ENCODE measurements at regions not wholly inside any gene's neighbourhood (a gene's known extent, or its start where the extent isn't known, plus 50 kb on each side); places are given as distances from the start of the nearest gene placed in this dataset.
A peak's percentile ranks its signal among the peaks of the same experiment; 100 is the strongest.

DNA sequence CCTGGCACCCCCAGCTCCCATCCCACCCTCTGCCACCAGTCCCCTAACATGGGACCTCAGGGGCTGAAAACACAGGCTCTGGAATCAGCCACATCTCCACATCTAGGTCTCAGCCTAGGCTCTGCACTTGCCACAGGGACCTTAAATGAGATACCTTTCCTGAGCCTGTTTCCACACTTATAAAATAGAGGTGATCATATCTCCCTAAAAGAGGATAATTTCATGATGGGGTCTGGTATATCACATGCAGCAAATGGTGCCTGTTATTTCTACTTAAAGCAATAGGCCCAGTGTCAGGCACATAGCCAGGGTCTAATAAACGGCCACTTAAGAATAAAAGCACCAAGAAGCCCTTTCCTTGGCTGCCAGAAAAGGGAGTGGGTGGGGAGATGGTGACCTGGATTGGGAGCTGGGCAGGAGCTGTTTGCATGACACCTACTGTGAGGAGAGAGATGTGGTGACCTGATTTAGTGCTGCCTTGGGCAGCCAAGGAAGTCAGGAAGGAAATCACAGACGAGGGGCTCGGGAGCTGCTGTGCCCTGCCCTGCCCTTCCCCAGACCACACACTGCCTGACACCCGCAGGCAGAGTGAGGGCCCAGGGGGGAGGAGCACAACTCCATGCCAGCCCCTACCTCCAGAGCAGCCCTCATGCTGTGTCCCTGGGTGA lies 71.2 kb downstream of the IRF2BPL start:
- TF ChIP-seq, protein P1, sequence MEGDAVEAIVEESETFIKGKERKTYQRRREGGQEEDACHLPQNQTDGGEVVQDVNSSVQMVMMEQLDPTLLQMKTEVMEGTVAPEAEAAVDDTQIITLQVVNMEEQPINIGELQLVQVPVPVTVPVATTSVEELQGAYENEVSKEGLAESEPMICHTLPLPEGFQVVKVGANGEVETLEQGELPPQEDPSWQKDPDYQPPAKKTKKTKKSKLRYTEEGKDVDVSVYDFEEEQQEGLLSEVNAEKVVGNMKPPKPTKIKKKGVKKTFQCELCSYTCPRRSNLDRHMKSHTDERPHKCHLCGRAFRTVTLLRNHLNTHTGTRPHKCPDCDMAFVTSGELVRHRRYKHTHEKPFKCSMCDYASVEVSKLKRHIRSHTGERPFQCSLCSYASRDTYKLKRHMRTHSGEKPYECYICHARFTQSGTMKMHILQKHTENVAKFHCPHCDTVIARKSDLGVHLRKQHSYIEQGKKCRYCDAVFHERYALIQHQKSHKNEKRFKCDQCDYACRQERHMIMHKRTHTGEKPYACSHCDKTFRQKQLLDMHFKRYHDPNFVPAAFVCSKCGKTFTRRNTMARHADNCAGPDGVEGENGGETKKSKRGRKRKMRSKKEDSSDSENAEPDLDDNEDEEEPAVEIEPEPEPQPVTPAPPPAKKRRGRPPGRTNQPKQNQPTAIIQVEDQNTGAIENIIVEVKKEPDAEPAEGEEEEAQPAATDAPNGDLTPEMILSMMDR (IDR thresholded peaks at IDR 0.05) = no peak
- no peak for TF ChIP-seq POLR2A (IDR thresholded peaks at IDR 0.05)
- no peaks in the 10 kb centered on the region for H3K27me3 ChIP-seq
- H3K4me1 ChIP-seq = peaks cover 12 to 88% (median 59%) of the 10 kb centered on the region in 12 donors
- ATAC-seq (no peak), DNase-seq (no peak)
- H3K27ac ChIP-seq = peak overlapping the region; percentile 88 to 99 (median 95)
- no peaks in the 10 kb centered on the region for H3K9me3 ChIP-seq
- intact Hi-C loops (cut with DNase I) = loop anchor here (2.0 to 5.0 kb wide), 7 partner anchors 39 to 95 kb away; partner anchors contain the start of gene IRF2BPL (in 5 of the 10)
- WGBS, 4 donors = 23 to 34% (median 30%) methylated on average over 4 of the region's 4 CpGs
- peak overlapping the region in 1 of 12 donors; percentile 55 for H3K4me3 ChIP-seq
- no peaks in the 10 kb centered on the region for H3K36me3 ChIP-seq

DNA sequence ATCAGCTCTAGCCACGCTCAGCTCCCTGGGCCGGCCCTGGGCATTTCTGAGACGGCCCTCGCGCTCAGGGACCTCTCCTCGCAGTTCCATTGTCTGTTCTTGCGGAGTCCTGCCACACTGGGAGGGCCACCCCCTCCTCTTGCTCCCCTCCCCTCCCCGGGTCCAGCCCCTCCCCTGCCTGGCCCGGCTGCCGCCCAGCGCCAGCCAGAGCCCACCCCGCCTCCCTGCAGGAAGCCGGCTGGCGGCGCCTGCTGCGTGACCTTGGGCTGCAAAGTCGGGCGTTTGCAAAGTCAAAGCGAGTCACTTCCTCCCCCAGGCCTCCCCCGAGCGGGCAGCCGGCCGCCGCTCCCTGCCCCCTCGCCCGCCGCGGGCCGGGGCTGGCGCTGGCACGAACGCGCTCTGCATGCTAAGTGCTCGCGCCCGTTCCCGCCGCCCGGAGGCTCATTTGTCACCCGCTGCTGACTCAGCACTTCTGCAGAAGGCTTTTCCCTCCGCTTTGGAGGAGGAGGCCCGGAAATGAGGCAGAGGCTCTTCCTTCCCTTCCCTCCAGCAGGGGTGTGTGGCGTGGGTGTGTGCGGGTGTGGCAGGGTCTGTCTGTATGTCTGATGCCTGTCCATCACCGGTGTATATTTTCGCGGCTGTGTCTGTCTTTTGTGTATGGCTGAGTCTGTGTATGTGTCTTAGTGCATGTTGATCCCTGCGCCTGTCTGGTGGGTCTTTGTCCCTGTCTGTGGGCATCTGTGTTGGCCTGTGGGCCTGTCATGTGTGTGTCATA lies 72.0 kb downstream of the IRF2BPL start:
- ATAC-seq = peak; percentile 61 to 86 (median 78)
- Histone ChIP-seq H3K4me1 (peaks cover 12 to 82% (median 53%) of the 10 kb centered on the region in 12 donors), H3K4me3 (peak overlapping the region in 11 of 12 donors; percentile 6 to 57 (median 49)), H3K36me3 (no peaks in the 10 kb centered on the region), H3K27me3 (no peaks in the 10 kb centered on the region), H3K27ac (peak overlapping the region; percentile 88 to 99 (median 95)), H3K9me3 (no peaks in the 10 kb centered on the region)
- peak; percentile 92 to 95 (median 94) for DNase-seq
- 1 to 3% (median 2%) methylated on average over 19 to 48 of the region's 48 CpGs for WGBS, 4 donors
- TF ChIP-seq, protein P1 (IDR thresholded peaks at IDR 0.05) = peak in 4 of 12 donors; percentile 5 to 31 (median 10)
- TF ChIP-seq POLR2A (IDR thresholded peaks at IDR 0.05) = peak in 1 of 2 donors; percentile 35
- intact Hi-C loops (cut with DNase I) = loop anchor here (1.0 to 5.0 kb wide), 8 partner anchors 38 to 96 kb away; partner anchors contain the start of gene IRF2BPL (in 6 of the 10)

DNA sequence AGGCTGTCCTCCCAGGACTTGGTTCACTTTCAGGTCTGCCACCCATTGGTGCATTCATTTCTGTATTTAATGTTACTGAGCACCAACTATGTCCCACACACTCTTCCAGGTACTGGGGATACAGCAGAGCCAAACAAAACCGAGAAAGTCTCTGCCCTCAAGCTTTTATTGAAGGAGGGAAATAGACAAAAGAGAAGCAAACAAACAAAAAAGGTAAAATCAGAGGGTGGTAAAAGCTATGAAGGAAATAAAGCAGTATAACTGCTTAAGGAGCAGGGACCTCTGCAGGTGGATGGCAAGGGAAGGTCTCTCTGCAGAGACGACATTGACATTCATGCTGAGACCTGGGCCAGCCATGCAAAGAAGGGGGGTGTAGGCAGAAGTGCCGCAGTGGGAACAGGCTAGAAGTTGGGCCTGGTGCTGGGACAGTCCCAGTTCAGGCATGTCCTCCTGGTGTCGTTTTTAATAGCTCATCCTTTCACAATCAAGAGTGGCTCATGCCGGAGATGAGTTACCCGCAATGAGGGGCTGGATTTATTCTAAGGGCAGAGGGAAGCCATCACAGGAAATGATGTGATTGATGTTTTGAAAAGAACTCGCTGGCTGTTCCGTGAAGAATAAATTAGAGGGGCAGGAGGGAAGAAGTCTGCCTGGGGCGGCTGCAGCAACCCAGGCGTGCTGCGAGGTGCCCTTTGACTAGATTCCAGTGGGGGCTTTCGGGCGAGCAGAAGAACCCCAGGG lies 72.8 kb downstream of the IRF2BPL start:
- H3K27ac ChIP-seq = peak overlapping the region; percentile 88 to 99 (median 95)
- ATAC-seq (peak in 3 of 4 donors; percentile 11 to 21 (median 12)), DNase-seq (peak in 3 of 5 donors; percentile 38 to 53 (median 51))
- intact Hi-C loops (cut with DNase I) = loop anchor here (1.0 to 5.0 kb wide), 8 partner anchors 37 to 97 kb away; partner anchors contain the start of gene IRF2BPL (in 6 of the 10)
- no peaks in the 10 kb centered on the region for H3K27me3 ChIP-seq
- whole genome bisulfite sequencing, 4 donors = 8 to 10% (median 9%) methylated on average over 13 of the region's 13 CpGs
- no peaks in the 10 kb centered on the region for H3K36me3 ChIP-seq
- H3K4me1 ChIP-seq = peaks cover 12 to 82% (median 53%) of the 10 kb centered on the region in 12 donors
- H3K9me3 ChIP-seq = no peaks in the 10 kb centered on the region
- no peak for TF ChIP-seq POLR2A (IDR thresholded peaks at IDR 0.05)
- TF ChIP-seq, protein P1 (IDR thresholded peaks at IDR 0.05) = no peak
- H3K4me3 ChIP-seq = peak overlapping the region in 11 of 12 donors; percentile 6 to 57 (median 49)

Measured in heart left ventricle (tissue), 16 donors.